ENCODE measurements at regions not wholly inside any gene's neighbourhood (a gene's known extent, or its start where the extent isn't known, plus 50 kb on each side); places are given as distances from the start of the nearest gene placed in this dataset.

GRCh38 chr6:85348643-85349042 lies 101.2 kb upstream of the NT5E start:
- TF ChIP-seq ZFPM2 (CRISPR knock-in tag; IDR thresholded peaks at IDR 0.05) (no peak), RBBP5 (IDR thresholded peaks at IDR 0.05; ENCODE audit: borderline replicate concordance, insufficient read depth, low read length, poor library complexity, severe bottlenecking) (no peak), ZNF518B (CRISPR knock-in tag; IDR thresholded peaks at IDR 0.05) (no peak), ATF3 (IDR thresholded peaks at IDR 0.05) (no peak), ATF3 (CRISPR knock-in tag; conservative IDR thresholded peaks at IDR 0.05) (no peak), TCF3 (CRISPR knock-in tag; IDR thresholded peaks at IDR 0.05) (no peak), MEF2D (tag; conservative IDR thresholded peaks at IDR 0.05; ENCODE audit: low read depth) (no peak), GABPB1 (CRISPR knock-in tag; IDR thresholded peaks at IDR 0.05) (no peak), TCF15 (CRISPR knock-in tag; IDR thresholded peaks at IDR 0.05) (no peak), ZNF217 (CRISPR knock-in tag; IDR thresholded peaks at IDR 0.05) (no peak), NFIC (IDR thresholded peaks at IDR 0.05) (no peak), NELFE (IDR thresholded peaks at IDR 0.05; ENCODE audit: insufficient read depth, insufficient read length) (no peak)
- Histone ChIP-seq H3K4me2 (ENCODE audit: insufficient read depth, low read length) (no peak overlapping the region), H3K36me3 (ENCODE audit: control insufficient read depth, insufficient read depth, low read length) (no peaks in the 10 kb centered on the region), H3K9me3 (replicated peaks; ENCODE audit: control insufficient read depth, insufficient read depth, low read depth, low read length) (no peaks in the 10 kb centered on the region), H3K9ac (ENCODE audit: insufficient read depth in 1 of 2, low read depth in 2 of 2, low read length in 2 of 2) (no peak overlapping the region), H3K27me3 (ENCODE audit: control insufficient read depth in 2 of 2, insufficient read depth in 2 of 2, low read length in 2 of 2) (no peaks in the 10 kb centered on the region), H3K9me1 (ENCODE audit: control insufficient read depth, insufficient read depth, low read length) (no peaks in the 10 kb centered on the region), H3K4me3 (no peak overlapping the region), H3K4me1 (replicated peaks in 1 of 2; ENCODE audit: control insufficient read depth in 2 of 2, insufficient read depth in 2 of 2, low read length in 2 of 2) (no peaks in the 10 kb centered on the region), H4K20me1 (replicated peaks; ENCODE audit: control insufficient read depth, insufficient read depth, low read length) (no peaks in the 10 kb centered on the region), H3K27ac (ENCODE audit: extremely low read depth, low read depth, low read length) (no peak overlapping the region), H2AFZ (ENCODE audit: low read depth, low read length) (no peak overlapping the region), H3K79me2 (ENCODE audit: control insufficient read depth, insufficient read depth, low read length) (no peaks in the 10 kb centered on the region)
- intact Hi-C loops (cut with micrococcal nuclease) = no loop called here
- in situ Hi-C loops (cut with MboI) = no loop called here
- BruUV-seq (replicated peaks) = no TSS peak
- WGBS (ENCODE audit: insufficient coverage, low coverage, missing lambda C conversion rate) = 5% methylated on average over 5 of the region's 5 CpGs
- POLR2A ChIA-PET = no interaction called here
- CTCF ChIA-PET (ENCODE audit: low intra/inter-chr PET ratio) = no interaction called here
- DNase-seq (ENCODE audit: extremely low read depth in 1 of 4, low spot score in 3 of 4) = no peak
- no peak for ATAC-seq
- FAIRE-seq = no peak

Measured in K562 (cell line).